MM.1S (cell line): ENCODE measurements at regions not wholly inside any gene's neighbourhood (a gene's known extent, or its start where the extent isn't known, plus 50 kb on each side); places are given as distances from the start of the nearest gene placed in this dataset.

ENCODE experiments used
- EZH2 ChIP-seq: fragments of 300-600 bp; sonication (generic); optimal IDR thresholded peaks from 2 replicates; pipeline ENCODE3; 2017; ENCODE audit warnings: low read depth, mild to moderate bottlenecking, antibody characterized with exemption, low read length, mixed read lengths
- EZH2phosphoT487 ChIP-seq: fragments of 300-600 bp; sonication (generic); IDR thresholded peaks from 2 replicates; pipeline ENCODE4 v1.6.1; 2018; ENCODE audit warnings: antibody characterized with exemption, low read length
- TF ChIP-seq, protein P1 (sequence below): fragments of 300-600 bp; sonication (generic); IDR thresholded peaks from 2 replicates; pipeline ENCODE4 v1.5.1; 2016; ENCODE audit warnings: antibody characterized with exemption, low read length, mixed read lengths

DNA sequence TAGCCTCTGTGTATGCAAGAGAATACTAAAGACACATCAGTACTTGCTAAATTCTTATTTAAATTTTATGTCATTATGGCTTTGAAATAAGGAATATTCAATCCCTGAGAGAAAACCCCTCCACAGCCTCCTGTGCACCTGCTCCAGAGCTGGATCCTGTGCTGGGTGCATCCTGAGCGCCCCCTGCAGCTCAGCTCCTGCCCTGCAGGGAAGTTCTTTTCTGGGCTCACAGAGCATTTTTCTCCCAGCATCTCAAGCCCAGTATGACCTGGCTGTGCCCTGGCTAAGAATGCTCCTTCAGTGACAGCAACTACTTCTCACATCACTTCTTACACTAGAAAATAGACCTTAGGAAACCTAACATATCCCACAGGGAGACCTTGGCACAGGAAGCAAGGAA is 1211.7 kb downstream of the TMEM121 start:
- TF ChIP-seq EZH2phosphoT487, result no peak
- TF ChIP-seq, protein P1, sequence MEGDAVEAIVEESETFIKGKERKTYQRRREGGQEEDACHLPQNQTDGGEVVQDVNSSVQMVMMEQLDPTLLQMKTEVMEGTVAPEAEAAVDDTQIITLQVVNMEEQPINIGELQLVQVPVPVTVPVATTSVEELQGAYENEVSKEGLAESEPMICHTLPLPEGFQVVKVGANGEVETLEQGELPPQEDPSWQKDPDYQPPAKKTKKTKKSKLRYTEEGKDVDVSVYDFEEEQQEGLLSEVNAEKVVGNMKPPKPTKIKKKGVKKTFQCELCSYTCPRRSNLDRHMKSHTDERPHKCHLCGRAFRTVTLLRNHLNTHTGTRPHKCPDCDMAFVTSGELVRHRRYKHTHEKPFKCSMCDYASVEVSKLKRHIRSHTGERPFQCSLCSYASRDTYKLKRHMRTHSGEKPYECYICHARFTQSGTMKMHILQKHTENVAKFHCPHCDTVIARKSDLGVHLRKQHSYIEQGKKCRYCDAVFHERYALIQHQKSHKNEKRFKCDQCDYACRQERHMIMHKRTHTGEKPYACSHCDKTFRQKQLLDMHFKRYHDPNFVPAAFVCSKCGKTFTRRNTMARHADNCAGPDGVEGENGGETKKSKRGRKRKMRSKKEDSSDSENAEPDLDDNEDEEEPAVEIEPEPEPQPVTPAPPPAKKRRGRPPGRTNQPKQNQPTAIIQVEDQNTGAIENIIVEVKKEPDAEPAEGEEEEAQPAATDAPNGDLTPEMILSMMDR, result no peak
- no peak for TF ChIP-seq EZH2
